GM19238 (cell line): ENCODE measurements at regions not wholly inside any gene's neighbourhood (a gene's known extent, or its start where the extent isn't known, plus 50 kb on each side); places are given as distances from the start of the nearest gene placed in this dataset.
"Not testable (repeated sequence)": the region's sequence is repeated elsewhere in the genome, so short reads cannot be mapped to it uniquely, and the experiment has no call there.

ENCODE experiments used
- DNase-seq: peaks from one replicate; pipeline ENCODE4 v3.0.0; 2011; ENCODE audit warnings: low spot score; ENCODE audit not compliant: insufficient read length

GRCh38 chrX:1059576-1060561 lies 152.6 kb downstream of the CRLF2 start:
- DNase-seq = no peak

- DNase-seq = not testable (repeated sequence)
Observed at GRCh38 chrX:1053600-1053999, 158.8 kb downstream of the CRLF2 start.

- no peak for DNase-seq
Observed at GRCh38 chrX:1053072-1053471, 159.4 kb downstream of the CRLF2 start.

GRCh38 chrX:1052021-1052420 lies 160.4 kb downstream of the CRLF2 start:
- DNase-seq = no peak

GRCh38 chrX:1051421-1051820 lies 161.0 kb downstream of the CRLF2 start:
- no peak for DNase-seq

- DNase-seq = no peak
Observed at GRCh38 chrX:1045680-1046314, 166.7 kb downstream of the CRLF2 start.

- no peak for DNase-seq
Observed at GRCh38 chrX:1041091-1041490, 171.4 kb downstream of the CRLF2 start.

GRCh38 chrX:1035931-1036330 lies 176.5 kb downstream of the CRLF2 start:
- not testable (repeated sequence) for DNase-seq

- no peak for DNase-seq
Observed at GRCh38 chrX:1035206-1035605, 177.2 kb downstream of the CRLF2 start.

- DNase-seq = no peak
Observed at GRCh38 chrX:1034717-1035116, 177.7 kb downstream of the CRLF2 start.

GRCh38 chrX:1031521-1032430 lies 180.7 kb downstream of the CRLF2 start:
- no peak for DNase-seq

GRCh38 chrX:1029494-1029893 lies 183.0 kb downstream of the CRLF2 start:
- DNase-seq = no peak

GRCh38 chrX:1027680-1028079 lies 184.8 kb downstream of the CRLF2 start:
- no peak for DNase-seq

- DNase-seq = no peak
Observed at GRCh38 chrX:1027133-1027532, 185.3 kb downstream of the CRLF2 start.

- DNase-seq = no peak
Observed at GRCh38 chrX:1026263-1027015, 186.0 kb downstream of the CRLF2 start.

- DNase-seq = no peak
Observed at GRCh38 chrX:1025413-1025812, 187.0 kb downstream of the CRLF2 start.

GRCh38 chrX:1023676-1024075 lies 188.8 kb downstream of the CRLF2 start:
- no peak for DNase-seq

GRCh38 chrX:1021314-1021993 lies 191.0 kb downstream of the CRLF2 start:
- not testable (repeated sequence) for DNase-seq

- DNase-seq = no peak
Observed at GRCh38 chrX:1020634-1021166, 191.7 kb downstream of the CRLF2 start.

GRCh38 chrX:1016926-1017325 lies 195.5 kb downstream of the CRLF2 start:
- not testable (repeated sequence) for DNase-seq
